ENCODE measurements at regions not wholly inside any gene's neighbourhood (a gene's known extent, or its start where the extent isn't known, plus 50 kb on each side); places are given as distances from the start of the nearest gene placed in this dataset.

DNA sequence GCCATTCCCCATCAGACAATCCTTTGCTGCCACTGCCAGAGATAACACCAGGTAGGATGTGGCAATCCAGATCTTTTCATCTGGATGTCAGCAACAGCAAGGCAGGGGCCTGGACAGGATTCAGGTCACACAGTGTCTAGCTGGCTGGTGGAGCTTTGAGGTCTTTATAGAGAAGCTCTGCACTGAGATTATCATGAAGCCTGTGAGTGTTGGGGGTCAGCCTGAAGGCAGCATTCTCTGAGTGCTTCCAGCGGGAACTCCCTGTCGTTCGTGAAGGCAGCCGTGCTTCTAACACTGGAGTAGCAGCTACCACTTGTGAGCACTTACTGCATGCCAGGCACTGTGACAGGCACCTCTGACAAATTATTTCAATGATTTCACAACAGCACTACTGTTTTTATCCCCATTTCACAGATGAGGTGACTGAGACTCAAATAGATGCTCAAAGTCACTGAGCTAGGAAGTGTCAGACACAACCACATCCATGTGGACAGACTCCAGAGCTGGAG is 85.7 kb downstream of the SEMA4F start:
- TF ChIP-seq, protein P1, sequence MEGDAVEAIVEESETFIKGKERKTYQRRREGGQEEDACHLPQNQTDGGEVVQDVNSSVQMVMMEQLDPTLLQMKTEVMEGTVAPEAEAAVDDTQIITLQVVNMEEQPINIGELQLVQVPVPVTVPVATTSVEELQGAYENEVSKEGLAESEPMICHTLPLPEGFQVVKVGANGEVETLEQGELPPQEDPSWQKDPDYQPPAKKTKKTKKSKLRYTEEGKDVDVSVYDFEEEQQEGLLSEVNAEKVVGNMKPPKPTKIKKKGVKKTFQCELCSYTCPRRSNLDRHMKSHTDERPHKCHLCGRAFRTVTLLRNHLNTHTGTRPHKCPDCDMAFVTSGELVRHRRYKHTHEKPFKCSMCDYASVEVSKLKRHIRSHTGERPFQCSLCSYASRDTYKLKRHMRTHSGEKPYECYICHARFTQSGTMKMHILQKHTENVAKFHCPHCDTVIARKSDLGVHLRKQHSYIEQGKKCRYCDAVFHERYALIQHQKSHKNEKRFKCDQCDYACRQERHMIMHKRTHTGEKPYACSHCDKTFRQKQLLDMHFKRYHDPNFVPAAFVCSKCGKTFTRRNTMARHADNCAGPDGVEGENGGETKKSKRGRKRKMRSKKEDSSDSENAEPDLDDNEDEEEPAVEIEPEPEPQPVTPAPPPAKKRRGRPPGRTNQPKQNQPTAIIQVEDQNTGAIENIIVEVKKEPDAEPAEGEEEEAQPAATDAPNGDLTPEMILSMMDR (IDR thresholded peaks at IDR 0.05), result no peak
- TF ChIP-seq POLR2A (IDR thresholded peaks at IDR 0.05), result no peak
- TF ChIP-seq POLR2AphosphoS5 (IDR thresholded peaks at IDR 0.05), result no peak

All from breast epithelium (tissue), 3 donors.